ENCODE measurements at regions not wholly inside any gene's neighbourhood (a gene's known extent, or its start where the extent isn't known, plus 50 kb on each side); places are given as distances from the start of the nearest gene placed in this dataset.

DNA sequence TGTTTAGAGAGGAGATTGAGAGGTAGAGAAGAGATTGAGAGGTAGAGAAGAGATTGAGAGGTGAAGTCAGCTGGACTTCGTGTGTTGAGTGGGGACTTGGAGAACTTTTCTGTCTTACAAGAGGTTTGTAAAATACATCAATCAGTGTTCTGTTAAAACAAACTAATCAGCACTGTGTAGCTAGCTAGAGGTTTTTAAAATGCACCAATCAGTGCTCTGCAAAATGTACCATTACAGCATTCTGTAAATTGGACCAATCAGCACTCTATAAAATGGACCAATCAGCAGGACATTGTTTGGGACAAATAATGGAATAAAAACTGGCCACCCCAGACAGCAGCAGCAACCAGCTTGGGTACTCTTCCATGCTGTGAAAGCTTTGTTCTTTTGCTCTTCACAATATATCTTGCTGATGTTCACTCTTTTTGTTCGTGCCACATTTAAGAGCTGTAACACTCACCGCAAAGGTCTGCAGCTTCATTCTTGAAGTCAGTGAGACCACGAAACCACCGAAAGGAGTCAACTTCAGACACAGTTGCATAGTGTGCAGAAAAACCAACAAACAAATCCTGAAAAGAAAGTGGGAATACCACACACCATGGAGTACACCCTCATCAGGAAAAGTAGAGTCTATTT lies 366.9 kb upstream of the HSFY2 start:
- BruUV-seq (replicated peaks), result no TSS peak
- H3K4me2 ChIP-seq (ENCODE audit: low read length), result no peak overlapping the region
- RAD21 ChIA-PET (ENCODE audit: low non-redundant PET in 1 of 2, low total read pairs in 2 of 2, uncharacterized antibody in 2 of 2, unreplicated experiment in 2 of 2), result no interaction called here
- H3K4me3 ChIP-seq (replicated peaks in 1 of 2; ENCODE audit: low read depth in 1 of 2, low read length in 2 of 2), result no peak overlapping the region
- H3K9me2 ChIP-seq (ENCODE audit: insufficient read depth), result no peaks in the 10 kb centered on the region
- POLR2A ChIA-PET, result no interaction called here
- H3K9me3 ChIP-seq (ENCODE audit: control insufficient read depth in 1 of 2, insufficient read depth in 1 of 2, low read depth in 1 of 2, low read length in 2 of 2), result no peaks in the 10 kb centered on the region
- H3K4me1 ChIP-seq (ENCODE audit: control insufficient read depth in 1 of 2, insufficient read depth in 2 of 2, low read length in 2 of 2), result no peaks in the 10 kb centered on the region
- no peaks in the 10 kb centered on the region for H3K36me3 ChIP-seq (ENCODE audit: control insufficient read depth in 1 of 2, insufficient read depth in 2 of 2, low read length in 2 of 2)
- ATAC-seq (no peak), DNase-seq (ENCODE audit: low read depth, low spot score) (no peak)
- no peaks in the 10 kb centered on the region for H3K27me3 ChIP-seq (ENCODE audit: insufficient read depth, low read length)
- no peak overlapping the region for H3K9ac ChIP-seq (ENCODE audit: low read length)
- no peaks in the 10 kb centered on the region for H3K79me2 ChIP-seq (ENCODE audit: insufficient read depth, low read length)
- TF ChIP-seq, protein P1, sequence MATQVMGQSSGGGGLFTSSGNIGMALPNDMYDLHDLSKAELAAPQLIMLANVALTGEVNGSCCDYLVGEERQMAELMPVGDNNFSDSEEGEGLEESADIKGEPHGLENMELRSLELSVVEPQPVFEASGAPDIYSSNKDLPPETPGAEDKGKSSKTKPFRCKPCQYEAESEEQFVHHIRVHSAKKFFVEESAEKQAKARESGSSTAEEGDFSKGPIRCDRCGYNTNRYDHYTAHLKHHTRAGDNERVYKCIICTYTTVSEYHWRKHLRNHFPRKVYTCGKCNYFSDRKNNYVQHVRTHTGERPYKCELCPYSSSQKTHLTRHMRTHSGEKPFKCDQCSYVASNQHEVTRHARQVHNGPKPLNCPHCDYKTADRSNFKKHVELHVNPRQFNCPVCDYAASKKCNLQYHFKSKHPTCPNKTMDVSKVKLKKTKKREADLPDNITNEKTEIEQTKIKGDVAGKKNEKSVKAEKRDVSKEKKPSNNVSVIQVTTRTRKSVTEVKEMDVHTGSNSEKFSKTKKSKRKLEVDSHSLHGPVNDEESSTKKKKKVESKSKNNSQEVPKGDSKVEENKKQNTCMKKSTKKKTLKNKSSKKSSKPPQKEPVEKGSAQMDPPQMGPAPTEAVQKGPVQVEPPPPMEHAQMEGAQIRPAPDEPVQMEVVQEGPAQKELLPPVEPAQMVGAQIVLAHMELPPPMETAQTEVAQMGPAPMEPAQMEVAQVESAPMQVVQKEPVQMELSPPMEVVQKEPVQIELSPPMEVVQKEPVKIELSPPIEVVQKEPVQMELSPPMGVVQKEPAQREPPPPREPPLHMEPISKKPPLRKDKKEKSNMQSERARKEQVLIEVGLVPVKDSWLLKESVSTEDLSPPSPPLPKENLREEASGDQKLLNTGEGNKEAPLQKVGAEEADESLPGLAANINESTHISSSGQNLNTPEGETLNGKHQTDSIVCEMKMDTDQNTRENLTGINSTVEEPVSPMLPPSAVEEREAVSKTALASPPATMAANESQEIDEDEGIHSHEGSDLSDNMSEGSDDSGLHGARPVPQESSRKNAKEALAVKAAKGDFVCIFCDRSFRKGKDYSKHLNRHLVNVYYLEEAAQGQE (IDR thresholded peaks at IDR 0.05; ENCODE audit: low read depth), result no peak
- TF ChIP-seq POLR2AphosphoS5 (IDR thresholded peaks at IDR 0.05; ENCODE audit: low read depth, low read length) (no peak), YY1 (IDR thresholded peaks at IDR 0.05; ENCODE audit: extremely low read depth, insufficient replicate concordance, low read depth, low read length) (no peak), ELF1 (IDR thresholded peaks at IDR 0.05; ENCODE audit: borderline replicate concordance, low read depth) (no peak), JUND (IDR thresholded peaks at IDR 0.05) (no peak), CBX3 (IDR thresholded peaks at IDR 0.05; ENCODE audit: low read depth) (no peak), ZNF274 (IDR thresholded peaks at IDR 0.05; ENCODE audit: low read depth, low read length) (no peak), SRF (IDR thresholded peaks at IDR 0.05; ENCODE audit: low read depth) (no peak)
- TF ChIP-seq, protein P2, sequence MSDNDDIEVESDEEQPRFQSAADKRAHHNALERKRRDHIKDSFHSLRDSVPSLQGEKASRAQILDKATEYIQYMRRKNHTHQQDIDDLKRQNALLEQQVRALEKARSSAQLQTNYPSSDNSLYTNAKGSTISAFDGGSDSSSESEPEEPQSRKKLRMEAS (IDR thresholded peaks at IDR 0.05), result no peak
- no peak overlapping the region for H2AFZ ChIP-seq (ENCODE audit: low read depth, low read length, poor library complexity, severe bottlenecking)
- no peak overlapping the region for H3K27ac ChIP-seq (ENCODE audit: low read depth, low read length)
- H4K20me1 ChIP-seq (ENCODE audit: insufficient read depth), result no peaks in the 10 kb centered on the region
- intact Hi-C loops (cut with micrococcal nuclease), result no loop called here
- CTCF ChIA-PET, result no interaction called here
